GM21526 (cell line): ENCODE measurements at regions not wholly inside any gene's neighbourhood (a gene's known extent, or its start where the extent isn't known, plus 50 kb on each side); places are given as distances from the start of the nearest gene placed in this dataset.

Source experiments
- ATAC-seq: cut with Tn5 transposase; IDR thresholded peaks from one replicate; pipeline ENCODE4 v1.9.1; 2021; ENCODE audit warnings: moderate library complexity; ENCODE audit not compliant: unreplicated experiment, low FRiP score

- ATAC-seq = no peak
These were observed 229.8 kb upstream of the KIRREL3 start for GRCh38 chr11:127230392-127230791.

GRCh38 chr11:127226949-127227348 lies 226.4 kb upstream of the KIRREL3 start:
- ATAC-seq = no peak

- ATAC-seq = no peak
These were observed 225.8 kb upstream of the KIRREL3 start for GRCh38 chr11:127226380-127226779.

GRCh38 chr11:127225619-127226018 lies 225.0 kb upstream of the KIRREL3 start:
- no peak for ATAC-seq

- ATAC-seq = no peak
These were observed 223.7 kb upstream of the KIRREL3 start for GRCh38 chr11:127224276-127224675.

GRCh38 chr11:127223633-127224032 lies 223.1 kb upstream of the KIRREL3 start:
- no peak for ATAC-seq

GRCh38 chr11:127223026-127223425 lies 222.5 kb upstream of the KIRREL3 start:
- ATAC-seq = no peak

GRCh38 chr11:127219704-127220103 lies 219.1 kb upstream of the KIRREL3 start:
- no peak for ATAC-seq

GRCh38 chr11:127218275-127218608 lies 217.7 kb upstream of the KIRREL3 start:
- ATAC-seq = no peak

GRCh38 chr11:127217452-127218274 lies 217.1 kb upstream of the KIRREL3 start:
- no peak for ATAC-seq

- no peak for ATAC-seq
These were observed 205.2 kb upstream of the KIRREL3 start for GRCh38 chr11:127205688-127206217.

GRCh38 chr11:127203490-127203889 lies 202.9 kb upstream of the KIRREL3 start:
- no peak for ATAC-seq

GRCh38 chr11:127202105-127202504 lies 201.5 kb upstream of the KIRREL3 start:
- no peak for ATAC-seq

GRCh38 chr11:127199306-127199801 lies 198.8 kb upstream of the KIRREL3 start:
- ATAC-seq = no peak

- ATAC-seq = no peak
These were observed 195.0 kb upstream of the KIRREL3 start for GRCh38 chr11:127195501-127196120.

GRCh38 chr11:127194521-127194920 lies 194.0 kb upstream of the KIRREL3 start:
- no peak for ATAC-seq

GRCh38 chr11:127193950-127194349 lies 193.4 kb upstream of the KIRREL3 start:
- ATAC-seq = no peak

GRCh38 chr11:127191689-127192088 lies 191.1 kb upstream of the KIRREL3 start:
- no peak for ATAC-seq

- no peak for ATAC-seq
These were observed 190.7 kb upstream of the KIRREL3 start for GRCh38 chr11:127191261-127191660.

GRCh38 chr11:127182586-127183203 lies 182.1 kb upstream of the KIRREL3 start:
- no peak for ATAC-seq

- ATAC-seq = no peak
These were observed 156.7 kb upstream of the KIRREL3 start for GRCh38 chr11:127157225-127157624.
